ENCODE measurements at regions not wholly inside any gene's neighbourhood (a gene's known extent, or its start where the extent isn't known, plus 50 kb on each side); places are given as distances from the start of the nearest gene placed in this dataset.
A peak's percentile ranks its signal among the peaks of the same experiment; 100 is the strongest.
"Not testable (repeated sequence)": the region's sequence is repeated elsewhere in the genome, so short reads cannot be mapped to it uniquely, and the experiment has no call there.

DNA sequence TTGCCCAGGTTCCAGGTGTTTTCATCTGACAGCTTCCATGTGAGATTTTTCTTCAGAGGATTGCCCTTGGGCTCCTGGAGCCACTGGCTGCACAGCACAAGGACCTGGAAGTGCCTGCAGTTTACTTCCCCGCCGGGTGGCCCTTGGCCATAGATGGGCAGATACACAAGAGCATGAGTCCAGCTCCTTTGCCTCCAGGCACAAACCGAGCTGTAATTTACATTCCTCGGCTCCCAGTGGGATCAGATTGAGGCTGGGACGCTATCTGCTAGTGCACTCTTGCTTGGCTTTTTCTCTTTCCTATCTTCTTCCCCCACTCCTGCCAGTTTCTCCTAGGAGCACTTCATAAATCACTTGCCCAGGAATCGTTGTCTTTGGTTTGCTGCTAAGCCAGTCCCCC lies 85.4 kb upstream of the RALY start:
- DNase-seq, result no peak

DNA sequence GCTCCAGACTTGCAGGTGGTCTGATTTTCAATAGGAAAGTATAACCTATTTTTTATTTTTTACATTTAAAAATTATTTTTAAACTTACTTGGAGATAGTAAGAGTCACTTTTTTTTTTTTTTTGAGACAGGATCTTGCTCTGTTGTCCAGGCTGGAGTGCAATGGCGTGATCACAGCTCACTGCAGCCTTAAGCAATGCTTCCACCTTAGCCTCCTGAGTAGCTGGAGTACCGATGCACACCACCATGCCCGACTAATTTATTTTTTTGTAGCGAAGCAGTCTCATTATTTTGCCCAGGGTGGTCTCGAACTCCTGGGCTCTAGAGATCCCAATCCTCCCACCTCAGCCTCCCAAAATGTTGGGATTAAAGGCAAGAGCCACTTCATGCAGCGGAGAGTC lies 84.8 kb upstream of the RALY start:
- no peak for DNase-seq

DNA sequence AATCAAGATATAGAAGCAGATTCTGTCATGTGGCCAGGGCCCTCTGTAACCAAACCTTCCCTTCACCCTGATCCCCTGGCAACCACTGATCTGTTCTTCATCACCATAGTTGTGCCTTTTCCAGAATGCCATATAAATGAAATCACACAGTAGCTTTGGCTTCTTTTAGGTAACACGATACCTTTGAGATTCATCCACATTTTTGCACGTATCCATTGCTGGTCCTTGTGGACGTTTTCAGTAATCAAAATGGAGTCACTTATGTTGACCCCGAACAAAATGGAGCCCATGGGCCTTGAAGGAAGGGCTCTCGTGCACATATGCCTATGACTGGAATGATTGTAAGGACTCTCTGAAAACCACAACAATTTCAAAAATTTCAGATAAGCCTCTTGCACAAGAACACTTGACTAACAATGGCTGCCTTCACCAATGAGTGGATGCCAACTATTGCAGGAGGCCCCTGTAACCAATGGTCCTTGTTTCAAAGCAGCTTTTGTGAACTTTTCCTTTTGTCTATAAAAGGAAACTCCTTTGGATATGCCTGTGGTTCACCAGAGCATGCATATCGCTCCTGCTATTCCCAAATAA lies 84.3 kb upstream of the RALY start:
- no peak for DNase-seq

DNA sequence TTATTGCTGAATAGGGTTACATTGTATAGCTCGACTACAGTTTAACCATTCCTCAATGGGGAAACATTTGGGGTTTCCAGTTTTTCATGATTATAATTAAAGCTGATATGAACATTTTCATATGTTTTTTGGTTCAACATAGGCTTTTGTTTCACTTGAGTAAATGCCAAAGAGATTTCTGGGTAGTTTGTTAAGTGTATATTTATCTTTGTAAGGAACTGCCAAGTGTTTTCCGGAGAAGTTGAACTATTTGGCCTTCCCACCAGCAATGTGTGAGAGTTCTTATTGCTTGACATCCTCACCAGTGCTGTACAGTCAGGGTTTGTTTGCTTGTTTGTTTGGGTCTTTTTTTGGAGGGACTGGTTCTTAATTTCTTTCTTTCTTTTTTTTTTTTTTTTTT lies 83.7 kb upstream of the RALY start:
- no peak for DNase-seq

DNA sequence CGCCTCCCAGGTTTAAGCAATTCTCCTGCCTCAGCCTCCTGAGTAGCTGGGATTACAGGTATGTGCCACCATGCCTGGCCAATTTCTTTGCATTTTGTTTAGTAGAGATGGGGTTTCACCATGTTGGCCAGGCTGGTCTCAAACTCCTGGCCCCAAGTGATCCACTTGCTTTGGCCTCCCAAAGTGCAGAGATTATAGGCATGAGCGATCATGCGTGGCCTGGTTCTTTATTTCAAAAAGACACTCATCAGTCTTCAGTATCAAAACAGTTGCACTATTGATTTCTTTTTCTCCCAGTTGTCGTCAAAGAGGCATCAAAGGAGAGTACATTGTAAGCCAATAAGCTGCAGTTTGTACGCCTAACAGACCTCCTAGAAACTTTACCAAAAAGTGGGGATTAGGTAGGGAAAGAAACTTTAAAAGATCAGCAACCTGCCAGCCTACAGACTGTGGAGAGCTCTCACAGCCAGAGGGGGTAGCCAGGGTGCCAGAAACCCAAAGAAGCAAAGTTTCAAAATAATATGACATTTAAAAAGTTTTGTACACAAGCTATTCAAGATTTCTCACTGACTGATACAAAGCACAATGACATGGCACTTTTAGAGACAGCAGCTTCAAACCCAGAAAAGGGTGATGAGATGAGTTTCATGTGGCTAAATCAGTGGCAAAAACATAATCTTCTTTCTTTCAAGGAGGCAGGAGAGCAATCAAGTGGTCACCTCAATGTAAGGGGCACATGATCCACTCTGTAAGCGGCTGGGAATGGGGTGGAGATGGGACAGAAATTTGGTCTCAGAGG lies 83.0 kb upstream of the RALY start:
- no peak for DNase-seq

DNA sequence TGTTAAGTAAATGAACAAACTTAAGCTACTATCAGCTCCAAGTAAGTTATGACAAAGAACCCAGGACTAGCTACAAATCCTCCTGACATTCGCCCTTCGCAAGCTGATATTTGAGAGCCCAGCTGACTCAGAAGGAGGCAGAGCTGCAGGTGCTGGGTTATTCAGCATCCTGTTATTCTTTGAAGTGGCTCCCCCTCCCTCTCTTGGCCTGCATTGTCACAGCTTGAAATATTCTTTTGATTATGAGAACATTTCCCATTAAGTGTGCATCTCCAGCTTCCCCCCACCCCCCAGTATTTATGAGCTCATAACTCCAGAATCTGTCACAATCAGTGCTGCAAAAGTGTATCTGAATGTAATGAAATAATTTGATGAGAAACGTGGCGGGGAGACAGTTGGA lies 78.8 kb upstream of the RALY start:
- peak in 2 of 4 experiments; percentile 5 to 20 for DNase-seq

DNA sequence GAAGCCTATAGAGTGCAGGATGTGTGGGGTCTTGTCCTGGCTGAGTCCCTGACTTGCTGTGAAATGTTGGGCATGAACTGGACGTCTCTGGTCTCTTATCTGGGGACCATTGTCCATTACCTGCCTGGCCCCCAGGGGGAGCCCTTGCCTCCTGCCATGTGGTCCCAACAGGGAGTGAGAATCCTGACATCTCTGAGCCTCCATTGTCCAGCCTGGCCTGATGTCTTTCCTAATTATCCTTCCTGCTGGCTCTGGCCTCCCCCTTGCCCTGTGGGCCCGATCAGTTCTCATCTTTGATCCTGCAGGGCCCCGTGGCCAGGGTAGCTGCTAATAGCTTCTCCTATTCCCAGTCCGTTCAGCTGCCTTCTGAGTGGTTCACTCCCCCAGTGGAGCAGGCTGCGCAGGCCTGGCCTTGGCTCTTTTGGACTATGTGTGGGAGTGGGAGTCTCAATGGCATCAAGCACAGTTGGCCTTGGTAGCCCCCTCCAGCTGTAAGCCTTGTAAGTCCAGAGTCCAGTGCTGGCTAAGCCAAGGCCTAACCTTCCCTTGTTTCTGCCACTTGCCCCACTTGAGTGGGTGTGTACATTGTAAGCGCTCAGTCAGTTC lies 77.9 kb upstream of the RALY start:
- peak in 3 of 4 experiments; percentile 22 to 47 (median 29) for DNase-seq

DNA sequence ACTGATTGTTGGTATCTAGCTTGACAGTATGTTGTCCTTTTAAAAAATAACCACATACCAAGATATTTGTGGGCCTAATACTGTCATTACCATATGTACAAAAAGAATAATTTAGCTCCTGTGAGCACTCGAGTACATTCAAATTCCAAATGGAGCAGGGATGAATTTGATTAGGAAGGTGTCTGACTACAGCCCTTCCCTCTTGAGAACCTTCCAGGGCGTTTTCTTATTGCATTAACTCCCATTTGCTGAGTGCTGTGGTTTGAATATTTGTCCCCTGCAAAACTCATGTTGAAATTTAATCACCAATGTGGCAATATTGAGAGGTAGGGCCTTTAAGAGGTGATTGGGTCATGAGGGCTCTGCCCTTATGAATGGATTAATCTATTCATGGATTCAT lies 76.9 kb upstream of the RALY start:
- no peak for DNase-seq

DNA sequence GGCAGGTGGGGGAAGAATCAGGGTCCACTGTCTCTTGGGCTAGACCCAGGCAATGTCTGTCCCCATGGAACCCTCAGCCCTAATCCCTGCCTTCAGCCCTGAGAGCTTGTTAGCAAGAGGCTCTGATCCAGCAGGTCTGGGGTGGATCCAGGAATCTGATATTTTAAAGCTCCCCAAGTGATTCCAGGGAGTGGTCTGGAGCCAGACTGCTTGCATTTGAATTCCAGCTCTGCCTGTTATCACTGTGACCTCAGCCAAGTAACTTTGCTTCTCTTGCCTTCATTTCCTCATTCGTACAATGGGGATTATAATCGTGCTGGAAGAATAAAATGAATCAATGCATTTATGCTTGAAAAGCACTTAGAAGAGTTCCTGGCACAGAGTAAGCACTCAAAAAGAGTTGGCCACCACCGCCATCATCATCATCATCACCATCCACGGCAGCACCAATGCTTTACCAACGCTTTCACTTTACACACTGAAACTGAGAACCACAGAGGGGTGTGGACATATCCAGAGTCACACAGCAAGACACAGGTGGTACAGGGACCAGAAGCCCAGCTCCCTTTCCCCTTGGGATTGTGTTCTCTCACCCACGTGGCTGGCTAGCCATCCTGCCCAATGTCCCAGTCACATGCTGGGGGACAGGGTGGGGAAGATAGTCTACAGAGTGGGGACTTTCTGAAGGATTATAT lies 75.7 kb upstream of the RALY start:
- no peak for DNase-seq

DNA sequence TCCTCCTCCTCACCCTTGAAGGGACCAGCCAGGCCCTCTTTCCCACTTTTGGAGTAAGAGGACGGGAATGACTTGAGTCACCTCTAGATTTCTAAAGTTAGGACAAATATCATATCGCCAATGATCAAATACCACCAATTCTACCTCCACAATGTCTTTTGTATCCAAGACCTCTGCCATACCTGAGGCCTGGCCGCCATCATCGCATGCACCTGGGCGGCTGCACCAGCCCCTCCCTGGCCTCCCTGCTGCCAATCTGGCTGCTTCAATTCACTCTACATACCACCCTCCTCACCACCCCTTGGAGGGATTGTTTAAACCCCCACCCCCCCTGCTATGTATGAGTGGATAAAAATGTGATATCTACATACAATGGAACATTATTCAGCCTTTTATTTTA lies 75.0 kb upstream of the RALY start:
- DNase-seq, result no peak

DNA sequence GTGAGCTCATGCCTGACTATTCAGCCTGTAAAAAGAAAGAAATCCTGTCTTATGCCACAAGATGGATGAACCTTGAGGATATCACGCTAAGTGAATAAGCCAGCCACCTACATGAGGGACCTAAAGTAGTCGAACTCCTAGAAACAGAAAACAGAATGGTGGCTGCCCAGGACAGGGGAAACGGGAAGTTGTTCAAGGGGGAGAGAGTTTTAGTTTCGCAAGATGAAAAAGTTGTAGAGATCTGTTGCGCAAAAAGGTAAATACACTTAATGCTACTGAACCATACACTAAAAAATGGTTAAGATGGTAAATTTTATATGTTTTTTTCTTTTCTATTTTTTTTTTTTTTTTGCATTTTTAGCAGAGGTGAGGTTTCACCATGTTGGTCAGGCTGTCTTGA lies 74.1 kb upstream of the RALY start:
- DNase-seq, result no peak

DNA sequence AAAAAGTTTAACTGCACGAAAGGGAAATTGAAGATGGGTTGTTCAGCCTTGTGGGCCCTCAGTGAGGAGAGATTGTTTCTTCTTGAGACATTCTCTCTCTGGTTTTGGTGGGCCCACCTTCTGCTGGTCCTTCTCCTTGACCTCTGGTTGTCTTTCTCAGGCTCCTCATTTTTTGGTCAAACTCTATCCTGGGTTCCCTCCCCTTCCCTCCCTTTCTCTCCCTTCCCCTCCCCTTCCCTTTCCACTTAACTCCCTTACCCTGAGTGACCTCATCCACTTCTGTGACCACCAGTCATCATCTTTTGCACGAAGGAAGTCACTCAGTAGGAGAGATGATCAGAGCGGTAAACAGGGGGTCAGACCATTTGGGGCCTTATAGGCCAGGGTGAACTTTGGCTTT lies 71.5 kb upstream of the RALY start:
- DNase-seq, result no peak

DNA sequence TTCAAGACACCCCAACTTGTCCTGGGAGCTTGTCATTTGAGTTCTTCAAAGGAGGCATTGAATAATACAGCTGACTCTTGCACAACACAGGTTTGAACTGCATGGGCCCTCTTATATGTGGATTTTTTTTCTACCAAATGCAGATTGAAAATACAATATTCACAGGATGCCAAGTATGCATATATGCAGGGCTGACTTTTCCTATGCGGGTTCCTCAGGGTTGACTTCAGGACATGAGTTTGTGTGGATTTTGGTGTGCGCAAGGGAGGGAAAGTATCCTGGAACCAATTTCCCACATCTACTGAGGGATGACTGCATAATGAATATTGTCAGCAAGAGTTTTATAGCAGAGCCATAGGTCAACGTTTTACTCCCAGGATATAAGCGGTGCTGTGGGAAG lies 70.0 kb upstream of the RALY start:
- no peak for DNase-seq

DNA sequence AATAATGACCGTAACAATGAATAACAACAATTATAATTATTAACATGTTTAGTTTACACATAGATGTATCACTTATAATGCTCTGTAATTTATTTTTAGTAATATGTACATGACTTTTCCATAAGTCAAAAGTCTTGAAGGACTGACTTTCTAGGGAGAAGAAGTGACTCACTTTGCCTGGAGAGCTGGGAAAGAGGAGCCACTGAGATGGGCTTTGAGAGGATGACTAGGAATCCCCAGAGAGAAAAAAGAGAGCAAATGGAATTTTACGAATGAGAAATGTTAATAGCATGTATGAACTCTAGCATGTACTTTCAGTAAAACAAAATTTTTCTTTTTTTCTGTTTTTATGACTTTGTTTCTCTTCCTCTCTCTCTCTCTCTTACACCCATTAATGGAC lies 67.8 kb upstream of the RALY start:
- DNase-seq, result no peak

DNA sequence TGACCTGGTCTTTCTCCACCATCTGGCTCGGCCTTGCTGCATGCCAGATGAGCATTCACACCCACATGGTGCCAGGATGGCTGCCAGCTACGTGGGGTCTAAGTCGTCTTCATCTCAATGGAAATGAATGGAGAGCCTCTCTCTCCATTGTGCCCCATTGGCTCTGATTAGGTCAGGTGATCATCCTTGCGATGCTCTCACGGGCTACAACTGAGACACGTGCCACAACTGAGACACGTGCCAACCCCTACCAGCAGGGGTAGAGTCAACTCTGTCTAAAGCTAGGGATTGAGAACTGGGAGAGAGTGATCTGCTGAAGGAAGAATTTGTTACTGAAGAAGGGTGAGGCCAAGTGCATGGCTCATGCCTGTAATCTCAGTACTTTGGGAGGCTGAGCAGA lies 67.3 kb upstream of the RALY start:
- DNase-seq, result no peak

DNA sequence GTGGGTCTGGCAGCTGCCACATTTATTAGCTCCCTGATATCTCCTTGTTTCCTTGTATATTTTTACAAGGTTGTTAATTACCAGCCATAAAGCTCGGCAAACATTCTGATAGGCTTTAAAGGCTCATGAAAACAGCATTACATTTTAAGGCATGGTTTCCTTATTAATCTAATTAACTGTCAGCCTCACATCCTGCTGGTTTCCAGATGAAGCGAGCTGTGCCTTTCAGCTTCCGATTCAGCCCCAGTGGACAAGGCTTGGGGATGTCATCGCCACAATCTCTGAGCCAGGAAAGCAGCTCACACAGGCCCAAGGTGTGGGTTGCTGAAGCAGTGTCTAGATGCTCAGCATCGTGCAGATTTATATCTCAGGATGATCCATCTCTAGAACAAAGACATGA lies 66.0 kb upstream of the RALY start:
- DNase-seq, result no peak

DNA sequence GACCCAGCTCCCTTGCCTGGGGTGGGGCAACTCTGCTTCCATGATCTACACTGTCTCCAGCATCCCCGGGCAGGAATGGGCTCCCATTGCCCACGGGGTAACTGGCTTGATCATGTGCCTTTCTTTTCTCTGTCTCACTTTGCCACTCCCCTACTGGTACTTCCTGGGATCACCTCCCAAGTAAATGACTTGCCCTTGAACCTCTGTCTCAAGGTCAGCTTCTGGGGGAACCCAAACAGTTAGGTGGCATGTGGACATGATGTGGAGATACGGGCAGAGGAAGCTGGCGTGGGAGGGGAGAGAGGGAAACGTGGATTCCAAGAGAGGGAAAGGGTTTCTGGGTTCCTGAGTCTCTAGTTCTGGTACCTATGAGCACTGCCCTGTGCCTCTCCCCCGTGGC lies 63.8 kb upstream of the RALY start:
- DNase-seq, result no peak

DNA sequence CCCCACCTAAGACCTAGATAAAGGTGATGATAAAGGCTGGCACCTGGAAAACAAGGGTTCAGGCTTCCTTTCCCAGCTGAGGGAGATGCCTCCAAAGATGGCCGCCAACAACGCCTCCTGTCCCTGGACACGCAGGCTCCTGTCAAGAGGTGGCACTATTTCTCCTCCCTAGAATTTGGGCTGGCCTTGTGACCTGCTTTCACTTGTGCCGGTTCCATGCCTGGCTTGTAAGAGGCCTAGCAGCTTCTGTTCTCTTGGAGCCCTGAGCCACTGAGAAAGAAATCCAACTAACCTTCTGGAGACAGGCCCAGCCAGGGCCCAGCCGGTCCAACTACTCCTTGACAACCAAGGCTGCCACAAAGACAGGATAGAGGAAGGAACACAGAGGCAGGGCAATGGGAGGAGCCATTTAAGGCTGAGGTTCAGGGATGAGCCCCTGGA lies 60.2 kb upstream of the RALY start:
- peak in 2 of 4 experiments; percentile 24 to 31 for DNase-seq

DNA sequence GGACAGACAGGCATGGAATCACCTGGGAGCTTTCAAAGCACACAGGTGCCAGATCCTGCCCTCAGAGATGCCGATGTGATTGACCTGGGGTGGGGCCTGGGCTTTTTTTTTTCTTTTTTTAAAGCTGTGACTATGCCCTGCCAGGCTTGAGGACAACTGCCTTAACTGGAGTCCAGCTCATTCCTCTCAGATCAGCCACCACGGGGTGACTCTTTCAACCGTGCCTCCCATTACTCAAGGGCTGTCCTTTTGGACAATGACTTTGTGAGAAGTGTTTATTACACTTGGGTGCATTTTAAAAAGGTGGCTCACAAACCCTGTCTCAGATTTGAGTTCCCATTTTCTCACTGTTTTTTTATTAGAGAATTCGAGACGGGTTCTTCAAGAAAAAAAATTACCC lies 57.1 kb upstream of the RALY start:
- no peak for DNase-seq

DNA sequence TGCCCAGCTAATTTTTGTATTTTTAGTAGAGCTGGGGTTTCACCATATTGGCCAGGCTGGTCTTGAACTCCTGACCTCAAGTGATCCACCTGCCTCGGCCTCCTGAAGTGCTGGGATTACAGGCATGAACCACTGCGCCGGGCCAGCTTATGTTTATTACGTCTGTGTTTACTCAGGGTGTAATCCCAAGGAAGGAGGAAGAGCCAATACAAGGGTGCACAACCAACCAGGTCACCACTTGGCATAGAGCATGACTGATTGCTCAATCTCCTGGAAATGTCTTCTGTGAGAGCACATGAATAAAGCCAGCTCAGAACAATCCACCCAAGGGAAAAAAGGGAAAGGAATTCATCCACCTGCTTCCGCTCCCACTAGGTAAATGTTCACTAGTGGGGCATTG lies 54.7 kb upstream of the RALY start:
- DNase-seq, result not testable (repeated sequence)

DNA sequence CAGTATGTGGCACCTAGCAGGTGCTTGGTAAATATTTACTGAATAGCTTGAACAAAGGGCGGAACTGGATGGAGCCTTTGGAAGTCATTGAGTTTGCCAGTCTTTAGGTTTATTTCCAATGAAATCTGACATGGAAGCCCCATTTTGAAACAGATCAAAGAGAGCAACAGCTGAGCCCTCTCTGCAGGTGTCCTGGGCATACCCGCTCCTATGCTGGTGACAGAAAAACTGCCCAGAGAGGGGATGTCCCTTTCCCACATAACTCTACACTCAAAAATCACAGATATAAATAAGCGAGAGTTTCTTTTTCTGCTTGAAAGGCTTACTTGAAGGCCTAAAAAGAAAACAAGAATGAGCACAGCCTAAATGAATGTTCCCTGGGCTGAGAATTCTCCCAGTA lies 53.0 kb upstream of the RALY start:
- no peak for DNase-seq

Data from activated naive CD4-positive, alpha-beta T cell (primary cell).